GM20000 (cell line): ENCODE measurements at regions not wholly inside any gene's neighbourhood (a gene's known extent, or its start where the extent isn't known, plus 50 kb on each side); places are given as distances from the start of the nearest gene placed in this dataset.

Experiments used
- DNase-seq: peaks from one replicate; pipeline ENCODE4 v3.0.0; 2012; ENCODE audit warnings: low spot score
- TF ChIP-seq, protein P1 (sequence below): IDR thresholded peaks from 2 replicates; pipeline ENCODE4 v1.5.1; 2012; ENCODE audit warnings: mild to moderate bottlenecking, control low read depth; ENCODE audit errors: extremely low read depth, missing control alignments

GRCh38 chr6:45780523-45780922, 235.1 kb downstream of the CLIC5 start:
- DNase-seq: no peak
- TF ChIP-seq, protein P1, sequence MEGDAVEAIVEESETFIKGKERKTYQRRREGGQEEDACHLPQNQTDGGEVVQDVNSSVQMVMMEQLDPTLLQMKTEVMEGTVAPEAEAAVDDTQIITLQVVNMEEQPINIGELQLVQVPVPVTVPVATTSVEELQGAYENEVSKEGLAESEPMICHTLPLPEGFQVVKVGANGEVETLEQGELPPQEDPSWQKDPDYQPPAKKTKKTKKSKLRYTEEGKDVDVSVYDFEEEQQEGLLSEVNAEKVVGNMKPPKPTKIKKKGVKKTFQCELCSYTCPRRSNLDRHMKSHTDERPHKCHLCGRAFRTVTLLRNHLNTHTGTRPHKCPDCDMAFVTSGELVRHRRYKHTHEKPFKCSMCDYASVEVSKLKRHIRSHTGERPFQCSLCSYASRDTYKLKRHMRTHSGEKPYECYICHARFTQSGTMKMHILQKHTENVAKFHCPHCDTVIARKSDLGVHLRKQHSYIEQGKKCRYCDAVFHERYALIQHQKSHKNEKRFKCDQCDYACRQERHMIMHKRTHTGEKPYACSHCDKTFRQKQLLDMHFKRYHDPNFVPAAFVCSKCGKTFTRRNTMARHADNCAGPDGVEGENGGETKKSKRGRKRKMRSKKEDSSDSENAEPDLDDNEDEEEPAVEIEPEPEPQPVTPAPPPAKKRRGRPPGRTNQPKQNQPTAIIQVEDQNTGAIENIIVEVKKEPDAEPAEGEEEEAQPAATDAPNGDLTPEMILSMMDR: no peak

DNA sequence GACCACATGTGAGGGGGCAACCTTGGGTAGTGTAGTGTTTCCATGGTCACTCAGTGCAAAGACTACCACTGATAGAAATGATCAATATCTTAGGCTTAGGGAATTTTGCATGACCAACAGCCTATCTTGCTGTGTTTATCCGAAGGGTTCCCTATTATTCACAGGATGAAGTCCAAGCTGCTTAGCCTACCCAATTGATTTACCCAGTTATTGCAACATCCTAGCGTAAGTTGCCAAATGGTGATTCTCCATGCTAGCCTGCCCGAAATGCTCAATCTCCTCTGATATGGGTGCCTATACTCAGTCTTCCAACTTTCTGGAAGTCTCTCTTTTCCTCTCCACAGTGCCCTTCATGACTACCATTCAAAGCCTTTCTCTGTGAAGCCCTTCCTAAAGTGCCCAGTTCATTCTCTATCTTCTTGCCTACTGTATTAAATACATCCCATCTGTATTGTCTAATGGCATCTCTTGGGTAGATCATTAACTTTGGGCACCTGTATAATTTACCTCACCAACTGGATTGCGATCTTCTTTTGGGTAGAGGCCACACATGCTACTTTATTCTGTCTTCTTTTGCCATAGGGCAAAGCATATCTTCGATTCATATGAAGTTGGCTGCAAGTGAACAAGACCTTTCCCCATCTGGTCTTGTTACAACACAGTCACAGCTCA, 240.5 kb downstream of the CLIC5 start:
- TF ChIP-seq, protein P1: no peak
- DNase-seq: no peak

DNA sequence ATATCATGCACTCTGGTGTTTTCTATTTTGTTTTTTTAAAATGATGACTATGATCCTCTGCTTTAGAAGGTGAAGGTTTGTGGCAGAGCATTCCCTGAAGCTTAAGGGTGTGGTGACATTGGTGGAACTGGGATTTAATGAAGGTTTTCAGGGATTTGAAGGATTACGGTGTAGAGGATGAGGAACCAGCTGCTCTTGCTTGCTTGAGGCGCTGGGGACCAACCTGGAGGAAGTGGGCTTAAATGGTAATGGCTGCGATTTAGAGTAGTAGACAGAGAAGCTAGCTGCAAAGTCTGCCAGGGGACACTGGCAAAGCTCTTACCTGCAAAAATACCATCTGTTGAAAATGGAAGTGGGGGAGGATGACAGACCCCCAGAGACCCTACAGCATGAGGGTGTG, 241.8 kb downstream of the CLIC5 start:
- DNase-seq: no peak
- TF ChIP-seq, protein P1: no peak

DNA sequence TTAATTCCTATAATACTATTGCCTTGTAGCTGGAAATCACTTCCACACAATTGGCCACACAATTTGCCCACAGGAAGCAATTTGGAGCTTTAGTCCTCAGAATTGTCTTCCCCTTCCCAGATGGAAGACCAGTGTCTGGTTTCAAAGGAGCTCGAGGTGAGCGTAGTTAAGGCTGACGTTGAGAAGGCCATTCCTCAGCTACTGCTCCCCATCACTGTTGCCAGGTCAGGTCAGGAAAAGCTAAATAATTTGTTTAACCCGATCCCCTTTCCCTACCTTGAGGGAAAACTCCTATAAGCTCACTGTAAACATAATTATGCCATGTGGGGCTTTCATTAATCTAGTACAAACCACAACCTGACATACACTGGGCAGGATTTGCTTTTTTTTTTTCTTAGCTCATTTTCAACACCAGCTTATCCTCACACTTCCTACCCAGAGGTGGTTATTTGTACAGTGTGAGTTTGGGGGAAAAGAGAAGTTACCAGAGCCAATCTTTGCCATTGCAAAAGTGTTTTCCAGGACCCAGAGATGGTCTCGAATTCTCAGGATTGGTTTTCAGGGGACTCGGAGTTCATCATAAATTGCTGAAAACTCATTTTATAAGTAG, 242.7 kb downstream of the CLIC5 start:
- TF ChIP-seq, protein P1: no peak
- DNase-seq: no peak

DNA sequence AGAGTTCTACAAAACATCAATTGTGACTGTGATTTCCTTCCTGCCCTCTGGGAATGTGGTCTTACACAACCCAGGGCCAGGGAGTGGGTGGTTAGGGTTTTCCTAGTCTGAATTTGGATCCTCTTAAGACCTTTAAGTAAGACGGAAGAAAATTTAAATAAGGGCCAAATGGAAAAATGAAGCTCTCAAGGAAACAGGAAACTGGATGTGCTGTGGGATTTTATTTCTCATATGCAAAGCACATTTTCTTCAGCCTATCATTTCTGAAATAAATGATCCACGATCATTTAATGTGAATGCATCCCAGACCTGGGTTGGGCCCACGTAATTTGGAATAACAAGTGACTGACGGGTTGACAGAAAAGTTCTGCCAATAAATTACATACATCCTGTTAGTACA, 243.6 kb downstream of the CLIC5 start:
- DNase-seq: no peak
- TF ChIP-seq, protein P1: no peak

DNA sequence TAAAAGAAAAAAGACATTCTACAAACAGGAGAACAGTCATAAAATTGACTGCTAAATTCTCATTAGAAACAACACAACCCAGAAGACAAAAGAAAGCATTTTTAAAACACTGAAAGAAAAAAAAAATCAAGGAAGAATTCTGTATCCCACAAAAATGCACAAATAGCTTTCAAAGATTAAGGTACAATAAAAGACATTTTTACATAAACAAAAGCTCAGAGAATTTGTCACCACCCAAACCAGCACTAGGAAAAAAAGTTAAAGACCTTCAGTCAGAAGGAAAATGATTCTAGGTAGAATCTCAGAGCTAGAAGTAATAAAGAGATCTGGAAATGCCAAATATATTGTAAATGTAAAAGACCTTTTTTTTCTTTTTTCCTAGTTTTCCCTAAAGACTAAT, 252.4 kb downstream of the CLIC5 start:
- TF ChIP-seq, protein P1: no peak

GRCh38 chr6:45759472-45759810, 256.2 kb downstream of the CLIC5 start:
- DNase-seq: no peak
- TF ChIP-seq, protein P1: no peak

More for the DNA sequence above, 252.4 kb downstream of the CLIC5 start:
- DNase-seq: no peak
